HG02571 (cell line): ENCODE measurements at regions not wholly inside any gene's neighbourhood (a gene's known extent, or its start where the extent isn't known, plus 50 kb on each side); places are given as distances from the start of the nearest gene placed in this dataset.

Experiments
- ATAC-seq: cut with Tn5 transposase; IDR thresholded peaks from one replicate; pipeline ENCODE4 v1.9.1; 2021; ENCODE audit warnings: mild to moderate bottlenecking, moderate library complexity; ENCODE audit not compliant: unreplicated experiment

DNA sequence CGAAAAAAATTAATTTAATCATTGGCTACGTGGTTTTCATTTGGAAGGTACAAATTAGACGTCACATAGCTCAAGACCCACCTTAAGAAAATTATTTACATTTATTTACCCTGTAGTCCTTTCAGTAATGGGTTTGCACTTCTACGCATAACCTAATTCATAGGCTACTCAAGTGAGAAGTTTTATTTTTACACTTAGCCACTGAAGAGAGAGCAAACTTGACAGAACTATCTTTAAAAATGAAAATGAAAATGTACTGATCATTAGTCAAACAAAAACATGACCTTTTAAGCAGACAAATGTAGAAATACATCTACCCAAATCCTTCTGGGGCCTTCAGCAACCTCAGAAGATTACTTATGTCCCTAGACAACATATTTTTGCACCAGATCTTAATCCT, 269.4 kb upstream of the TTC14 start:
- ATAC-seq = peak; percentile 65

DNA sequence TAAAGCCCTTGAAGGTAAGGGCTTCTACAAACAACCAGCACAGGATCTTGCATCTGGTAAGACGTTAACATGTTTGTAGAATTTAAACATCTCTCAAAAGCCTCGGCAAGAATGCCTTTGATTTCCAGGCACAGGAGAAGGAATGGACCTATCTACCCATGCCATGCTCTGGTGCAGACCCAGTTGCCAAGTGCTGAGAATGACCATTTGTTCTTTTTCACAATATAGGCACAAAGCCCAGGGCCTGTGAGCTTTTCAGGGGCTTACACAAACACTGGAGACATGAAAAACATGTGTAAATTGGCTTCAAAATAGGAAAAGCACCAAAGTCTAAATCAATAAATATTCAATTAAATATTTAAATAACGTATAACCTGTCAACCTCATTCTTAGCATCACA, 266.9 kb upstream of the TTC14 start:
- ATAC-seq = no peak

DNA sequence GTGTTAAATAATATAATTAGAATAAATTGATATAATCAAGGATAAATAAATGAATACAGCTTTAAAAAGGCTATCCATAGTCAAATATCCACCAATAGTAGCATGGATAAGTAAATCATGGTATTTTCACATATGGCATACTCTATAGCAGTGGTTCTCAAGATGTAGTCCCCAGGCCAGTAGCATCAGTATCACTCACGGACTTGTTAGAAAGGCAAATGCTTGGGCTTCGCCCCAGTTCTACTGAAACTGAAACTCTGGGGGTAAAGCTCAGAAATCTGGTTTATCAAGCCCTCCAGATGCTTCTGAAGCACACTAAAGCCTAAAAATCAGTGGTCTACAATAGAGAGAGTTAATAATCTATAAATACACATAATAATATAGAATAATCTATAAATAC, 261.6 kb upstream of the TTC14 start:
- ATAC-seq = no peak

DNA sequence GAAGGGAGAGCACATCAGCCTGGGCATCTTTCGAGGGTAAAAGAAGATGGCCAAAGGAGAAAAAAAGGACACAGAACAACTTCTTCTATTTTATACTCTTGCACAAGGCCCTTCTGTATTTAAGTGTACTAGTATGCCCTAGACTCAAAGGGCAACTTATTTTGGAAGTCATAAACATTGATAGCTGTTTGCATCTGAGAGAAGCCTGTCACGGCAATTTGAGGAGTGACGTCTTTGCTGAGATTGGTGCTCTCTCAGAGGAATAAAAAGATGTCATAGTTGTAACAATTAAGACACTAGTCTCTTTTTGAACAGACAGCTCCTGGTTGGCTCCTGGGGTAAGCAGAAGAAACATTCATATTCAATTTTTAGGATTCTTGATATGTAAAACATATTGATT, 260.4 kb upstream of the TTC14 start:
- no peak for ATAC-seq

DNA sequence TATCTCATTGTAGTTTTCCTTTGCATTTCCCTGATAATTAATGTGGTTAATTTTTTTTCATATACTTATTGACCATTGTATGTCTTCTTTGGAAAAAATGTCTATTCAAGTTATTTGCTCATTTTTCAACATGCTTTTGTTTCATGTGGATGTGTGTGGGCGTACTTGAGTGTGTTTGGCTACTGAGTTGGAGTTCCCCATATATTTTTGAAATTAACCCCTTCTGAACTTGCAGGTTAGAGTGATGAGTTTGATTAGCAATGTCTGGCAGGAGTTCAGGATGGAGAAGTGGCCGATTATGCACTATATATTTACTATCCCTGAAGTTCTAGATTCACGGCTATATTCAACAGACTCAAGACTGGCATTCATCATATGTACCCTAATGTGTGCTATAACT, 250.4 kb upstream of the TTC14 start:
- no peak for ATAC-seq

DNA sequence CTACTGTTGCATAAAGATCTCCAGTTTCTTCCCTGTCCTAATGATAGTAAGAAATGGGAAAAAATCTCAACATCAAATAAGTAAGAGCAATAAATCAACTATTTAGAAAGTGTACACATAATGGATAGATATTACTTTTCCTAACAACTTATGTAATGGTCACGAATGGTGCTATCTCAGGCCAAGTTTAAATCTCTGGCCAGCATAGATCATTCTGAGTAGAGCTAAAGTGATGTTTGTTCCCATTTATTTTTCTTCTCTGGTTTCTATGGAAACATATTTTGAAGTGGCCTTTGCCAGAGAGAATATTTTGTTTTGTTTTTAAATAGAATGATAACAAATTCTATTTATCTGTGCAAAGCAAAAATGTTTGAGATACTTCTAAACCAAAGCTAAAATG, 249.7 kb upstream of the TTC14 start:
- ATAC-seq = no peak

DNA sequence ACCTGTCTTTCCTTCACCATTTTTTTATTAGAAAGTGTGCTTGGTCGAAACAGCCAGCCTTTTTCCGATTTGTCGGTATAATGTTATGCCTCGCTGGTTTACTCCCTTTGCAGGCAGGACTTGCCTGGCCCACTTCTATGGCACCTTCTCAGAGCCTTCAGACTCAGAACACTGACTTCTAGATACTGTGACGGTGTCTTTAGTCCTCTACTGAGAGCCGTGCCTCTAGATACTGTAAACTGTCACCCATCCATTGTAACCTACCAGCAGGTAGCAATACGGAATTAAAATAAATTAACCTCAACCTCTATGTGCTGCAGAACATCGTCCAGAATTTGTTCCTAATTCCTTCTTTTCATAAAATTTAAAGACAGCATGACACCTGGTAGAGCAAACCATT, 247.7 kb upstream of the TTC14 start:
- ATAC-seq = no peak

DNA sequence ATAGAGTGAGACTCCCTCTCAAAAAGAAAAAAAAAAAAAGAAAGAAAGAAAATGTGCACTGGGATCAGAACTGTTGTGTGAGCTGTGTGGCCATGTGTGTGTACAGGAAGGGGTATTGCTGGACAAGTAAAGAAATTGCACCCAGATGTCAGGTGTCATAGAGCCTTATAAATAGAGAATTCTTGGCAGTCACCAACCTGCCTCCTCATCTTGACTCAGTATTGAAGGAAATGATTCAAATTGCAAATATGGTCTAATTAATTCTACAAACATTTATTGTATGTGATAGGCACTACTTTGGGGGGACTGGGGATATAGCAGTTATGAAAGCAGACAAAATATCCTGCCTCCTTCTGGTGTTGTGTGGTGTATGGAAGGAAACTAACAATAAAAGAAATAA, 243.8 kb upstream of the TTC14 start:
- ATAC-seq = no peak

DNA sequence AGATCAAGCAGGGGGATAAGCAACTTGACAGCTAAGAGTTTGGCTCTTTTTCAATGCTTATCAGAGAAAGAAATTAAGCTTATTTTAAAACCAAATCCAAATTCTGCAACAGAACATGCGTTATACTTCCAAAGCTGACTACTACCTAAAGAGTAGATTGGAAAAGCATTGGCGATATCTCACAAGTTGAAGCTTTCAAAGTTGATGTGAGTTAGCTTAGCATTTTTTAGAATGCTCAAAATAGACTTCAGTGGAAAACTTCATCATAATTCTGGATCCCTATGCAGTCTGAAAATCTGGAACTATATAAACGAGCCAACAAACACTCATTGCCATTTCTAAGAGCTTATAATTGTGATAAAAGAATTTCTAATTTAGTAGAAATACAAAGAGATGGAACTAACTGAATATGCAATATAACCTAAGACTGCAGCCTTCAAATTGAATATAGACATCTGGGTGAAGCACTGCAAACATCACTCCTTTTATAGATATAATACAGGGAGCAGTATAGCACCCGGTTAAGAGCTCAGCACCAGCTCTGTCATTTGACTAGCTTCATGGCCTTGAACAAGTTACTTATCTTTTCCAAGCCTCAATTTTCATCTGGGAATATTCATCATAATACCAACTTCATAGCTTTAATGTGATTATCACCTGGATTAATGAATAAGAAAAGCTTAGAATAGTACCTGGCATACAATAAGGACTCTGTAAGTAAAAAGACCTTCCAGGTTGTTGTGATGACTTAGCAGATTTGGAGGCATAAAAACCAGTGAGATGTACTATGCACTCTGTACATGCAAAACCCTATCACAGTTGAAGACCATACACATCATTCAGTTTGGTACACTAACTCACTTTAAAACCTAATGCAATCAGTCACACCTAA, 242.7 kb upstream of the TTC14 start:
- ATAC-seq = no peak

DNA sequence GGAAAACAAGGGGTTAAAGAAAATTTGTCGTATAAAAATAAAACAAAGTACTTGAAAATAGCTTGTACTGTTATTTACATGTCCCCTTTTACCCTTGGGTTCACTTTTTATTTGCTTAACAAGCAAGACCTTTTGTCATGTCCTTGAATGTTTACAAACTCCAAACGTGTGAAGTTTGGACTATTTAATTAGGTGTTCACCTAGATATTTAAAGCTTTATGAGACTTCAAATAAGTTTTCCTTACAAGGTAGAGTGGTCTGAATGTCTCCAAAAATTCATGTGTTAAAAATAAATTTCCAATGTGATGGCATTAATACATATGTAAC, 242.0 kb upstream of the TTC14 start:
- no peak for ATAC-seq

DNA sequence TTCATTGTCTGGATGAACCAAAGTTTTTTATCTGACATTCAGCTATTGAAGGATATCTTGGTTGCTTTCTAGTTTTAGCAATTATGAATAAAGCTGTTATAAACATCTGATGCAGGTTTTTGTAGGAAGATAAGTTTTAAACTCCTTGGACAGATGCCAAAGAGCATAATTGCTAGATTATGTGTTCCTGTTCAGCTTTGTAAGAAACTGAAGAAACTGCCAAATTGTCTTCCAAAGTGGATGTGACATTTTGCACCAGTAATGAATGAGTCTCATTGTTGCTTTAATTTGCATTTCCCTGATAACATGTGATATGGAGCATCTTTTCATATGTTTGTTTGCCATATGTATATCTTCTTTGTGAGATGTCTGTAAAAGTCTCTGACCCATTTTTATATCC, 239.9 kb upstream of the TTC14 start:
- ATAC-seq = no peak

DNA sequence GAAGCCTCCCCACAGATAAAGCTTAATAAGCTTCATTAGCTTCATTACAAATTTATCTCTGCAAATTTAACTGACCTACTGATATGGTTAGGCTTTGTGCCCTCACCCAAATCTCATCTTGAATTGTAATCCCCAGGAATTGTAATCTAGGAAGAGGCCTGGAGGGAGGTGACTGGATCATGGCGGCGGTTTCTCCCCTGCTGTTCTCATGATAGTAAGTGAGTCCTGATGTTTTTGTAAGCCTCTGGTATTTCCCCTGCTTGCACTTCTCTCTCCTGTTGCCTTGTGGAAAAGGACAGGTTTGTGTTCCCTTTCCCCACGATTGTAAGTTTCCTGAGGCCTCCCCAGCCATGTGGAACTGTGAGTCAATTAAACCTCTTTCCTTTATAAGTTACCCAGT, 226.1 kb upstream of the TTC14 start:
- no peak for ATAC-seq

DNA sequence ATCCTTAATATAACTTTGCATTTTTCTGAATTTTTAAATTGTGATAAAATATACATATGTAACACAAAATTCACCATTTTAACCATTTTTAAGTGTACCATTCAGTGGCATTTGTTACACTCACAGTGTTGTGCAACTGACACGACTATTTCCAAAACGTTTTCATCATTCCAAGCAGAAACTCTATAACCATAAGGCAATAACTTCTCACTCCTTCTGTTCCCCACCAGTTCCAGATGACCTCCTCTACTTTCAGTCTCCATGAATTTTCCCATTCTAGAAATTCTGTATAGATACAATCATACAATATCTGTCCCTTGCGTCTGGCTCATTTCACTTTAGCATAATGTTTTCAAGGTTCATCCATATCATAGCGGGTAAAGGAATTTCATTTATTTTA, 223.5 kb upstream of the TTC14 start:
- ATAC-seq = no peak

DNA sequence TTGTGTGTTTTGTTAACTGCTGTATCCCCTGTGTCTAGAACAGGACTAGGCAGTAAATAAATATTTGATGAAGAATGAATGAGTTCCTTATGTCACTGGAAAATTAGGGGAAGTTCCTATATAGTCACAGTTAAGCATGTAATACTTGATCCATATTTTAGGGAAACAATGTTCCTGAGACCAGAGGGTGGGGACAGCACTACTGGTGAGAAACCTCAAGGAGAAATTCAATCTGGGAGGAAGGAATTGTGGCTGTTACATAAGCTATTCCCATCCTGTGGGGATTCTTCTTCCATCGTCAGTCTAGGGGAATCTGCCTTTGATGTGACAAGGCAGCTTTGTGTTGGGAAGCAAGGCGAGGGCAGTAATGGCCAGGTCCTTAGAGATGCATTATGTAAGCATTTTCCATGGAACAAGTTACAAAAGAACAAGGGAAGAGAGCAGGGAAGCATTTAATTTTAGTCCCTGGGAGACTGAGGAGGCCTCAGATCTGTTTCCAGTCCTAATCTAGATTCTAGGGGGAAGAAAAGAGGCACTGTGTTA, 219.3 kb upstream of the TTC14 start:
- no peak for ATAC-seq

DNA sequence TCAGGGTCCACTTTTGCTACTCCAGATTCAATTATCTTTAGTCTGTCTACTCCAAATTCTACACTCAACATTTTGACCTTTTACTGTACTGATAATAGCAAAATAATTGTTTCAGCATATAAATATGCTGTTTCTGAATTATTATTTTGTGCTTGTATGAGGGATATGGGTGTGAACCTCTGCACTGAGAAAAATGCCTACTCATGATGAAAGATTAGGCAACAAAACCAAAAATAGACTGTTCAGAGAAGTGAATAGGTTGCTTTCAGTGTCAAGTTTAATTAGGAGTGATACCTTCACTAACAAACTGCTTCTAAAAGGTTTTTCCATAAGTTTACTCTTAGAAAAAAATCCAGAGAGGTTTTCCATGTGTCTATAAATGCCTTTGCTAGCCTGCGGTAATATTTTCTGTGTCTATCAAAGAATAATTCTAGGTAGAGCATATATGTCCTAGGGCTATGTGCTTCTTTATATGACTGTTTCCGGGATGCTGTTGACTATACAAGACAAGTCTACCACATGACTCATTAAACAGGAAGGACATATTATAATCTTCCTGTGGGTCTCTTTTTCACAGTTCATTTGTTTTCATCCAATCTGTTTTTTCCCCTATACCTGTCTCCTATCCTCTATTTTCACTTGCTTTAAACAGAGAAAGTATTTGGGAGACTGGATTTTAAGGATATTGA, 218.5 kb upstream of the TTC14 start:
- no peak for ATAC-seq

DNA sequence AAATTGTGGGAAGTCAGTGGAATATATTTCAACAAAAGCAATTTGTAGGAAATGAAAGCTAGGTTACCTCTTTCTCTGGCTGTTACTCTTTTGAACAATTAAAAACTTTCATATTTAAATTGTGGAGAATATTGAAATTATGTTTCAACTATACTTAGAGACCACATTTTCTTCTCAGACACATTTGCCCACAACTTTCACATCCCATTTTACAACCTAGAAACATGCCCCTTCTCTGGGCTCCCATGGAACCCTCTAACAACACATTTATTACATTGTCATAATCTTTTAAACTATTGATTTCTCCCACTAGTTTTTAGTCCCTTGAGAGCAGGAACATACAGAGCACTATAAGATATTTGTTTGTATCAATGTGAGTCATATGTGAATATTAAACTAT, 211.7 kb upstream of the TTC14 start:
- no peak for ATAC-seq

DNA sequence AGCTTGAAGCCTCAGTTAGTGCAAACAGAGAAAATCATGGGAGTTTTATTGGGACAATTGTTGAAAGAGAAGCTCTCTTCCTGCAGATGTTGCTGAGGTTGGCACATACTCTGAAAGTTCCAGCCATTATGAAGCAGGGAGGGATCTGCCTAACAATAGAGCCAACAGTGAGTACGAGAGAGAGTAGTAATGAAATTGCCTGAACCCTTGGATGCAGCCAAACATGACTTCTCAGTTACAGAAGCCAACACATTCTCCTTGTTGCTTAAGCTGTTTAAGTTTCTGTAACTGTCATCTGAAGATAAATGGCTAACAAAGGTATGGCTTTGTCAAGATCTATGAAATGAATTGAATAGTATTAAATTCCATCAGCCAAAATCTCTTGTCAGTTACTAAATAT, 211.0 kb upstream of the TTC14 start:
- ATAC-seq = no peak

DNA sequence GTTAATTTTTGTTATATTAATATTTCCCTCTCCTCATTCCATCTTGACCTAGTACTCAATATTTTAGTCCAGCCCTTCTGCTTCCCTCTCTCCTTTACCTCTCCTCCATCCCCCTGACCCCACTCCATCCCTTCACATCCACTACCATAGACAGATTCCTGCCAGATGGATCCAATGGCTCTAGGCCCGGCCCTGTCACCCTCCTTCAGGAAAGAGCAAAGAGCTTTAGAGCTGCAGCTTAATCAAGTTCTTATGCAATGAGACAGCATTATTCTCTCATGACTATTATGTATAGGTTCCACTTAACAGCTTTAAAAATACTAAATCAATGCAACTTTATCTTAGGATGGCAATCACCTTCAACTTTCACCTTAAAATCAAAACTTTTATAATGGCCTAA, 200.7 kb upstream of the TTC14 start:
- no peak for ATAC-seq

DNA sequence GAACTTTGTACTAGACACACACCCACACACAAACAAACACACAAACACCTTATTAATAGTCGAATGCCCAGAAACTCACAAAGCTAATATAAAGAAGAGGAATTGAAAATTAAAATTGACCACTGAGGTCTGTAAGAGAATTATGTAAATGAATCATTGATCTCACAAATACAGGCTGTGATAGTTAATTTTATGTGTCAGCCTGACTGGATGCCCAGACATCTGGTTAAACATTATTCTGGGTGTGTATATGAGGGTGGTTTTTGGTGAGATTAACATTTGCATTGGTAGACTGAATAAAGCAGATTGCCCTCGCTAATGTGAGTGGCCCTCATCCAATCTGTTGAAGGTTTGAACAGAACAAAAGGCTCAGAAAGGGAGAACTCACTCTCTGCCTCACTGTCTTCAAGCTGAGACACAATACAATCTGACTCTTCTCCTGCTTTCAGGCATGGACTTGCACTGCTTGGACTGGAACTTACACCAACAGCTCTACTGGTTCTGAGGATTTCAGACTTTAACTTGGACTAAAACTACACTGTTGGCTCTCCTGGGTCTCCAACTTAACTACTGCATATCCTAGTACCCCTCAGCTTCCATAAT, 199.4 kb upstream of the TTC14 start:
- ATAC-seq = no peak

DNA sequence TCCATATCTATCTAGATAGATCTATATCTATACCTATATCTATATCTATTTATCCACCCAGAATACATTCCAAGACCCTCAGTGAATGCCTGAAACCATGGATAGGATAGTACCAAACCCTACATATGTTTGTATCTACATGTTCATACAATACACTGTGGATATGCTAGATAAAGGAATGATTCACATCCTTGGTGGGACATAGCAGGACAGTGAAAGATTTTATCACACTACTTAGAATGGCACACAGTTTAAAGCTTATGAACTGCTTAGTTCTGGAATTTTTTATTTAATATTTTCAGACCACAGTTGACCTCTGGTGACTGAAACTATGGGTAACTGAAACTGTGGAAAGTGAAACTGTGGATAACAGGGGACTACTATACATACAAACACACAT, 198.8 kb upstream of the TTC14 start:
- no peak for ATAC-seq

DNA sequence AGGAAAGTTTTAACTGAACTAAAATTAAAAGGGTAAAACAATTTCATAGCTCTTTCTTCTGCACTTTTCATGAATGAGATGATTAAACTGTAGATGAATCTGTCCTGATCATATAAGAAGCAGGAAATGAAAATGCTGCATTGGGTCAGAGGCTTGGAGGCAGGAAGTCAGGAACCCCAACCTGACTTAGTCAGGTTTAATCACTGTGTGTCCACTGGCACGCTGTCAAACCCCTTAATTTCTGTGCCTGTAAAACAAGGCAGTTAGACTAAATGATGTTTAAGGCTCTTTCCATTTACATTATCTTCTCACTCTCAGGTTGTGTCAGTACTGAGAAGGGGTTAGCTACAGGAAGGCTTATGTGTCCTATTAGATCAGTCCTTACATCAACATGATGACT, 193.3 kb upstream of the TTC14 start:
- ATAC-seq = no peak

DNA sequence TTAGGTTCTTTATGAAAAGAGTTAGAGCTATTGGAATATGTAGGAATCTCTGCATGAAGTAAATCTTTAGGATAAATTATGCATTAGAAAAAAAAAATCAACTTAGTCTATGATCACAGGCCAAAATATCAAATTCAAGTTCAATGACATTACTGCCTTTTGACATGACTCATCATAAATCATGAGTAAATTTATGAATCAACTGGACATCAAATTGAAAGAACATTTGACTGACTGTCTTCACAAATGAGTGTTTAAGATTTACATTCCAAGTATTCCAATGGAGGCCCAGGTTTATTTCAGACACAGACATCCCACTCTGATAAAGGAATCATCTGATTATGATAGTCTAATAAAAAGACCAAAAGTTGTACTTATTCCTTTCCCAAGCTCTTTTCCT, 192.8 kb upstream of the TTC14 start:
- ATAC-seq = no peak
